NCI-H2171 (cell line): ENCODE measurements at regions not wholly inside any gene's neighbourhood (a gene's known extent, or its start where the extent isn't known, plus 50 kb on each side); places are given as distances from the start of the nearest gene placed in this dataset.
"Not testable (repeated sequence)": the region's sequence is repeated elsewhere in the genome, so short reads cannot be mapped to it uniquely, and the experiment has no call there.

Experiments
- DNase-seq: peaks from one replicate; lab custom pipeline; 2025; lab: John Stamatoyannopoulos, UW

DNA sequence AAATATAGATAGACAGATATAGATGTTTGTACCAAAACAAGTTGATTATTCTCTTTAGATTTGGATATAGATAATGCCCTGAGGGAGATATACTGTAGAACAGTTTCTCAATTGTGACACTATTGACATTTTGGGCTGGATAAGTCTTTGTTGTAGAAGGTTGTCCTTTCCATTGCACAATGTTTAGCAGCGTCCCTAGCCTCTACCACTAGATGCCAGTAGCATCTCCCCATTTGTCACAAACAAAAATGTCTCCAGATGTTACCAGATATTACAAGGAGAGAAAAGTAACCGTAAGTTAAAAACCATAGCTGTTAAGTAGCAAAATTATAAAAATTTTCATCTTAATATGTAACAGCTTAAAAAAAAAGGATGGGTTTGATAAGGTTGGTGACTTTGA, 2595.3 kb downstream of the ARAP2 start:
- peak; percentile 0 for DNase-seq

DNA sequence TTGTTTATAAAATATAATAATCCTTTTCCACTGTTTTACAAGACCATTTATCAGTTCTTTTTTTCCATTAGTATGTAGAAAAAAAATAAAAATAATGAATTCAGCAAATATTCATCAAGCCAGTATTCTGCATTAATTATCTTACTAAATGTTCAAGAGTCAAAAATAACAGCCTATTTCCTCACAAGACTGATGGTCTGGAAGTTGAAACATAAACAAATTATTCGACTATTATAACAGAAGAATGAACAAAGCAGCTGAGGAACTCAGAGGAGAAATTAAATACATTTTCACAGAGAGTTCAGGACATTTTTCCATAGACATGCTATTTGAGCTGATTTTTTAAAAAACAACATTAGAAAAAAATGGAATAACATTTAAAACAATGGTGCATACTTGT, 2594.8 kb downstream of the ARAP2 start:
- no peak for DNase-seq

DNA sequence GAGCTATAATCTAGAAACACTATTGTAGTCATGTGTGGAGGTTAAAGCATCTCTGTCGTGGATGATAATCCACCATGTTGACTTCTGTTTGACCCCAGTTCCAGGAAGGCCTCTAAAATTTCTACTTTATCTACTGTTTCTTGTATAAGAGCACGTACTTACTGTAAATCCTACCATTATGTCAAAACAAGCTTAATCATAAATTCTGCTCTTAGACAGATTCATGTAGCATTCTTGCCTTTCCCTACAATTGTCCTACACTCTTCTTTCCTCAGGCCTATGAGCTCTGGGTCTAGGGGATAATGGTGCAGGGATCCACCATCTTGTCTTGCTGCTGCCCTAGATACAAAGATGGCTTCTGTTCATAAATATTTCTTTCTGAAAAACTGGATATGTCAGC, 2594.3 kb downstream of the ARAP2 start:
- no peak for DNase-seq

DNA sequence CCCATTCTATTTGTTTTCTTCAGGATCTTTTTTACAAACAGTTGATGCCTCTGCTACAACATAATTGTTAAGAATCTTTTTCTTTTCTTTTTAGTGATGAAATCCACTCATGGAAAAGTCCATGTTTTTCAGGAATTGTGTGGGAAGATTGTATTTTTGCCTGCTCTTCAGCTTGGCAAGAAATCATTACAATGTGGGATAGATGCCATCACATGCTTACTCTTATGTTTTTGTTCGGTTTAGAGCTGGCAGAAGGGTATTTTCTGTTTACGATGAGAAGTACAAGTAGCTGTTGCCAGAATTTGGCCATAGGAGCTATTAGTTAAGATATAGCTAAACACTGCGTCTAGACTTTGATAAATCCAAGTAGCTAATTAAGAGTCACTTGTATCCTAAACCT, 2585.3 kb downstream of the ARAP2 start:
- DNase-seq: no peak

DNA sequence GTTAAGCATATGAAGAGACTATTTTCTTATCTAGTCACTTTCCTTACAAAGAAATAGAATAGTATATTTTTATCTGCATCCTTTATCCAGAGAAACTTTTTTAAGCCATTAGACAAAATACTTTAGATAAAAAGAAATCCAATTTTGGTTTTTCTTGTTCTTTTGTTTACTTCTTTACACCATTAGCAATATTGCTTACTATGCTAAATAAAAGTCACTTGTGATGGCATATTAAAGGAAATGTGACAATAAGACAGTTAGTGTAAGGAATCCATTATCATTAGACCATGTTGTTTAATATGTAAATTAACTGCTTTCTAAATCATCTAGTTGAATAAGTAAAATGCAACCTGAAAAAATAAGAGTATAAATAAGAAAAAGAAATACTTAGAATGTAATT, 2582.7 kb downstream of the ARAP2 start:
- DNase-seq: no peak

DNA sequence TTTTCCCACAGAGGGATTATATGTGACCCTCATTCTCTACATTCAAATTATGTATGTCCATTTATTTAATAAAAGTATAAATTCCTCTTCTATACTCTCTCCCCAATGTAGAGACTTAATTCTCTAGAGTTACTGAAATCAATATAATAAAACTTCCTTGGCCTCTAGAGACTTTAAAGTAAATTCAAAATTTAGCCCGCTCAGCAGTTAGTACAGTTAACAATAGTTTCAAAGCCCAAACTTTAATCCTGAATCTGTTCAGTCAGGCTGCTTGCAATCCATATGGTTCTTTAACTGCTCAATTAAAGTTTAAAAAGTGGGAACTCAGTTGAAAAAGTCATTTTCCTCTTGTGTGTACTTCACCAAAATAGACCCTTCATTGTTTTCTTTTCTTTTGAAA, 2558.4 kb downstream of the ARAP2 start:
- DNase-seq: no peak

DNA sequence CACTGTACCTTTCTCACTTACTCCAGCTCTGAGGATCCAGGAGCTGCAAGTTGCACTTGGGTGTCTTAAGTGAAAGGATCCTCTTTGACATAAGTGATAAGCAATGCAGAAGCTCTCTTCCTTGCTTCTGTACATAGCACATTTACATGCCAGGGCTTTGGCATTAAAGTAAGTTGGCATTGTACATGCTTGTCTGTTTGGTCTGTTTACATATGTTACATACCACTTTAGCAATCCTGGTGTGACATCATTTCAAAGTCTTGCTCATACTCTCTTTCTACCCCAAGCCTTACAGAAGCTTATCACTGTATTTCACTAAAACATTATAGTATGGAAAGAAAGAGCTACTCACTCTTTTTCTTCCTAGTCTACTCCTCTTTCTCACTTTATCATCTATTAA, 2548.3 kb downstream of the ARAP2 start:
- no peak for DNase-seq

DNA sequence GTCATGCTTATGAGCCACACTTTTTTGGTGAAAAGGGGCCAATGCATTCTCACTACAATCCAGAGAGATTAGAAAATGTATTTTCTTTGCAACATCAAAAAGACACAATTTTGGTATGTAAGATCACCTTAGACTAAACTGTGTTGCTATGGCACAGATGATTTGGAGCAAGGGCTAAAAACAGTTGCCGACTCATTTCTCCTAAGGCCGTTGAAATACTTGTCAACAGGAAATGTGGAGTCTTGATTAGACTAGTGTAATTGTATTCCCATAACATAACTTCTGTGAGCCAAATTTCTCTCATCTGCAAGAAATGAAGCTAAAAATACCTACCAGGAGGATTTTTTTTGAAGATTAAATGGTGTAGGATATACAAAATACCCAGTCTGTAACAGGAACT, 2547.7 kb downstream of the ARAP2 start:
- no peak for DNase-seq

DNA sequence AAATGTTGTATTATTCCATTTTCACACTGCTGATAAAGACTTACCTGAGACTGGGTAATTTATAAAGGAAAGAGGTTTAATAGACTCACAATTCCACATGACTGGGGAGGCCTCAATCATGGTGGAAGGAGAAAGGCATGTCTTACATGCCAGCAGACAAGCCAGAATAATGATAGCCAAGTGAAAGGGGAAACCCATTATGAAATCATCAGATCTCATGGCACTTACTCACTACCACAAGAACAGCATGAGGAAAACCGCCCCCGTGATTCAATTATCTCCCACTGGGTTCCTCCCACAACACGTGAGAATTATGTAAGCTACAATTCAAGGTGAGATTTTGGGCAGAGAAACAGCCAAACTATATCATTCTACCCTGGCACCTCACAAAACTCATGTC, 2535.1 kb downstream of the ARAP2 start:
- no peak for DNase-seq

DNA sequence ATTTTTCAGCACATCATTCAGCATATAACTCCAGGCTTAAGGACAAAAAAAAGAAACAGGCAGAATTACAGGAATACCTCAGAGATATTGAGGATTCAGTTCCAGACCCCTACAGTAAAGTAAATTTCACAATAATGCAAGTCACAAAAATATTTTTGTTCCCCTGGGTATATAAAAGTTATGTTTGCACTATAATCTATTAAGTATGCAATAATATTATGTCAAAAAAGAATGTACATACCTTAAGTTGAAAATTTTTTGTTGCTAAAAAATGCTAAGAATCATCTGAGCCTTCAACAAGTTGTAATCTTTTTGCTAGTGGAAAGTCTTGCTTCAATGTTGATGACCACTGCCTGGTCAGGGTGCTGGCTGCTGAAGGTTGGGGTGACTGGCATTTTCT, 2532.5 kb downstream of the ARAP2 start:
- no peak for DNase-seq

DNA sequence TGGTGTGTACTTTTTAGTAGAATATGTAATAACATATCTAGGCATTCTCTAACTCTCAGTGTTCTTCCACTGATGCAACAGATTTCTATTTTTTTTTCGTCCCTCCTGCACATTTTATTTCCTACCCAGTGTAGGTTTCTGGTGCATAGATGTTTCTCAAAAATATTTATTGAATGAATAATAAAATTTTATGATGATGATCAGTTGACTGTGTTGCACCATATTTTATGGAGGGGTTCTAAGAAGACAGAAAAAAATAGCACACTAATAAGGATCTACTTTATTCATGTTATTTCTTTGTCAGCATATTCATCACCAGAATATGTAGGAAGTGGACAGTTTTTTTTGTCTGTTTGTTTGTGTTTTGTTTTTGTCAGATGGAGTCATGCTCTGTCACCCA, 2529.3 kb downstream of the ARAP2 start:
- no peak for DNase-seq

DNA sequence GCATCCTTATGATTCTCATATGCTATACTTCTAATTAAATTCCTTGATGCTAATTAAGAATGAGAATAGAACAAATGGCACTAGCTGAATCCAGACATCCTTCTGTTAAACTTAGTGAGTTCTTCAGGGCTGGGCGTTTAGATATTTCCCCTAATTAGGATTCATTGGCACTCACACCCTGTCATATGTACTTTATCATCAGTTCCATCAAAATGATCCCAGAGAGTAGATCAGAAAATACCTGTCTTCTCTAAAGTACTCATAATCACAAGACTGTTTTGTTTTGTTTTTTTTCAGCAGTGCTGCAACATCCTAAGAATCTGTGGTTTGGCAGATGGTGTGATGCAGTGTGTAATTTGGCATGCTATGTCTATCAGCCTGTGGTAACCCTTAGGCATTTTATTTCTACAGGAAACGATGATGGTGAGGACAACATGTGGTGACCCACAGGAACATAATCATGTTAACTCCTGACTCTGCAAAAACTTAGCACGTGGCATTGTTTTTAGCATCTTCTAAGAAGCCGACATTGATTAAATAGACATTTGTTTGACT, 2528.4 kb downstream of the ARAP2 start:
- no peak for DNase-seq

DNA sequence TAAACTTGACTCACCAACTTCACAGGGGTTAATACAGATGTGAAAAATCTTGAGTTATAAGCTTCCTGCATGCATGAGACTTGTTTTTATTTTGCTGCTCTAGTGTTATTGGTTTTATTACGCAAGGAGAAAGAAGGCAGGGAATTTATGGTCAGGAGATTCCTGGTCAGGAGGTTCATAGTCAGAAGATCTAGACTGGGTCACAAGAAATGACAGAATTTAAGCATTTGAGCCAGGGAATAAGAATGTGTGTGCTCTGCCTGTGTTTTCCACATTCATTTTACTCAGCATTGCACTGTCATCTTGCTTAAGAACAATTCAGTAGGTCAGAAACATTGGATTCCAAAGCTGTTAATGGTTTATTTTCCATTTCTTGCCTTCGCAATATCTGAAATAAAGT, 2522.1 kb downstream of the ARAP2 start:
- no peak for DNase-seq

DNA sequence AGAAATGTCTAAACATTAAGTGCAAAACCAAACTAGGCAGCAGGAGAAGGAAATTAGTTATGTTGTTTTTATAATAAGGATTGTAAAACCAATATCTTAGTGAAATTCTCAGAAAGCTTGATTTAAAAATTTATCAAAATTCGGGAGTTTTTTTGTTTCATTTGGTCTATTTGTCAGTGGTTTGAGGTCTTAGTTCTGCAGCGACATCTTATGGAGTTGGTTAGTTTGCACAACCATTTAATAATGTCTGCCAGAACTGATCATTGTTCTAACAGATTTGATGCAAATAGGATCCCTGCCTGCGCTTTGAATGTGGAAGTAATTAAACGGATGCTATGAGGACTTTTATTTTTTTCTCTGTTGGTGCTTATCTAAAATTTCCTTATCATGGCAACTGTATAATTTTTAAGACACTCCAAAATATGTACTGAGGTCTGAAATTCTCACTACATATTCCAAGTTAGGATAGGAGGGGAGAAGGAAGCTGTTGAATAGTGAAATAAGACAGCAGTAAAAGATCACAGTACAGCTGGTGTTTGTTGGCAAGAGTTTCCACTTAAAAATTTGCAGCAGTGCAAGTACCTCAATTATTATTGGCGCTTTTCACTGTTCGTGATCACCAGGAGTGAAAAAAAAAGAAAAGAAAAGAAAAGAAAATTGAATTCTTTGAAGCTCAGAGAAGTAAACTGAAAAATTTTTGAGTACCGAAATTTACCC, 2521.4 kb downstream of the ARAP2 start:
- DNase-seq: no peak

DNA sequence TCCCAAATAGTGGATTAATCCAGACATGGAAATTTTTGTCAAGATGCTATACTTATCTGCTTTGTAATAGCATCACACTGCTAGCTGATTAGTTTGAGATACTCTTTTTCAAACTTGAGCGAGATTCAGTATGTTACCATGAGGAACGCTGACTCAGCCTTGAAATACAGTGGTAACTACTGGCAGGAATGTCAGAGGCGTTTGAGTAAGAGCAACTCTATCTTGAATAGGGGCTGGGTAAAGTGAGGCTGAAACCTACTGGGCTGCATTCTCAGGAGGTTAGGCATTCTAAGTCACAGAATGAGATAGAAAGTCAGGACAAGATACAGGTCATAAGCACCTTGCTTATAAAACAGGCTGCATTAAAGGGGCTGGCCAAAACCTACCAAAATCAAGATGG, 2519.6 kb downstream of the ARAP2 start:
- DNase-seq: no peak

DNA sequence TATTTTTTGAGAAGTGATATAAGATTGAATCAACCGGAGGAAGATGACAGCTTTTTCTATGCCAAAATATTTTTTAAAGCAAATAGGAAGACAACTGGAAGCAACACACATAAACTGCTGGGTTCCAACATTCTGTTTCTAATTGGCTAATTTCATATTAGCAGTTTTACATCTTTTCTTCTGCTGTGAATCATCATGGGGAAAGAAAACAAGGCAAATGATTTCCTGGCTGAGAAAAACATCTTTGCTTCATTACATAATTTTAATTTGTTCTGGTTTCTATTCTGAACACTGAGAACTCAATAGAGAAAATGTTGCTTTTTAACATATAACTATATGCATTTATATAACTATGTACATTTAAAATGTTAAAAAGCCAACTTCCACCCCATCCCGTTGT, 2518.5 kb downstream of the ARAP2 start:
- DNase-seq: no peak

DNA sequence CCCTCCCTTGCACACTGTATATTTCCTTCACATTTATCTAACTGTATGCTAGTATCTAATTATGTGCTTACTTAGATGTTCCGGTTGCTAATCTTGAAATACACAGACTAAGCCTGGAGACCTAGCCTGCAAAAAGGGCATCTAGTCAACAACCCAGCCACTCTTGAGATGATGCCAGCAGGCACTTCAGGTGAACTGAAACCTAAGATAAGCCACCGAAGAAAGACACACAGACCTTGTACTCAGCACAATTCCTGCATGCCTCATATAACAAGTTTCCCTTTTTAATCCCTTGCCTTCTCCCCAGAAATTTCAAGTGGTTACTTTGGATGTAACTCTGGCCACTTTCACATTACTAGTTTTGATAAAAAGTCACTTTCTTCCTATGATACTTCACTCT, 2506.6 kb downstream of the ARAP2 start:
- no peak for DNase-seq

DNA sequence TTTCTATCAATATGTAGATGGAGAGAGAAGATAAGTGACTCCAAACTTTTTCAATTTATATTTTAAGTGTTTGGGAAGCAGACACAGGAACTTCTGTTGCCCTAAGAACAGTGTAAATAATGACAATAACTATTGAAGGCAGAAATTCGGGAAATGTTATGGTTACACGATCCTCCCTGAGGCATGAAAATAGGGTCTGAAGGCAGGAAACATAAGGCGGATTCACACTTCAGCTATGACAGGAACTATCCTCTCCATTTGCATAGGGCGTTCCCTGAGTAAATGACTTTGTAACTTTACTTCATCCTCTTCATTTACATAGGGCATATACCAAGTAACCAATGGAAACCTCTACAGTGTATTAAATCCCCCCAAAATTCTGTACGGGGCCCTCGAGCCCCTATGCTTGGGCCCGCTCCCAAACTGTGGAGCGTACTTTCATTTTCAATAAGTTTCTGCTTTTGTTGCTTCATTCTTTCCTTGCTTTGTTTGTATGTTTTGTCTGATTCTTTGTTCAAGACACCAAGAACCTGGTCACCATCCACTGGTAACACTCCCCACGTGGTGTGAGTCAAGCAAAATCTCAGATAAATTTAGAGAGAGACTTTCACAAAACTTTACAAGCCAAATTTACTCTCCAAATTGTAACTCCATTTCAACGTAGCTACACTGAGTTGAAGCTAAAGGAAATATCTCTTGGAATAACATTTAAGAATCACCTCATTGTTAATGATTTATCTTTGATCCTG, 2504.3 kb downstream of the ARAP2 start:
- DNase-seq: no peak

DNA sequence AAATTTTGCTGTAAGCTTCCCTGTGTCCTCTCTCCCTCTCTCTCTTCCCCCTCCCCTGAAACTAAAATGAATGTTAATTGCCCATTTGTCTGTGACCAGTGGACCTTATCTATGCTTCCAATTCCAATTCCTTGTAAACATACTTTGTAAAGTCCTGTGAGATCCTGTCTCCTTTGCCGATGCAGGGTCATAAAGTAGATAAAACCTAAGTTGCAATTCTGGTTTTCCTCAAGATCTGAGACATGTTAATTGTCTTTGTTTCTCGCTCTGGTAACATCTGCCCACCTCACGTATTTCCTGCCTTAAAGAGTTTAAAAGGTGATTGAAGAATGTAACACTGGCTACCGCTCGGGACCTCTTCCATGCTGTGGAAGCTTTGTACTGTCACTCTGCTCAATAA, 2503.4 kb downstream of the ARAP2 start:
- not testable (repeated sequence) for DNase-seq

DNA sequence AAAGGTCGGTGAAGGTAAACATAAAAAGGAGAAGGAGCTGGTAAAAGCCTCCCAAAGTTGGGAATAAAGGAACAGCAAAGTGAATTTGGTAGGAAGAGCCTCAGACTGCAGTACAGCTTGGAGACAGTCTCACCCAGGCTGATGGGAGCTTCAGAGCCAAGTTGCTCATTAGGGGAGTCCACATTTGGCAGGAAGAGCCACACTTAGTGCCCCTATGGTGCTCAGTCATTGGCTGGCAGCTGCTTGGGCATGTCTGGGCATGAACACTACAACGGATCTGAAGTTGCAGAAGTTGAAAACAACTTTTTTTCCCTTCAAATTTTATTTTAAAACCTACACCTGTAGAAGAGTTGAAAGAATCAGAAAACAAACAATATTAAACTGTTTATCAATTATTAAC, 2497.3 kb downstream of the ARAP2 start:
- DNase-seq: no peak

DNA sequence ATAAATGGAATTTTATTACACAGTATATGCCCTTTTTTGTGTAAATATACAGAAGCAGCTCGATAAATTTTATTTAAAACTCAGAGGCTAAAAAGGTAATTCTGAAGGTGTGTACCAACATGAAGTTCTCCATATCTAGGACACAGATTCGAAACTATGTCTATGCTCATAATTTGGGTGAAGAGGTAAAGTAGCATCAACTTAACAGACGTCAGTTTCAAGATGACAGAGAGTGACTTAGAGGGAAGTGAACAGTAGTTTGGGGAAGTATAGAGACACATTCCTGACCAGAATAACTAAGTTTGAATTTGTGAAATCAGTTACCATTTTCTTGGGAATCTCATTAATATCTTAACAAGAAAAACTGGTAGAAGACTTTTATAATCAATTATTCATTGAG, 2493.3 kb downstream of the ARAP2 start:
- DNase-seq: no peak

DNA sequence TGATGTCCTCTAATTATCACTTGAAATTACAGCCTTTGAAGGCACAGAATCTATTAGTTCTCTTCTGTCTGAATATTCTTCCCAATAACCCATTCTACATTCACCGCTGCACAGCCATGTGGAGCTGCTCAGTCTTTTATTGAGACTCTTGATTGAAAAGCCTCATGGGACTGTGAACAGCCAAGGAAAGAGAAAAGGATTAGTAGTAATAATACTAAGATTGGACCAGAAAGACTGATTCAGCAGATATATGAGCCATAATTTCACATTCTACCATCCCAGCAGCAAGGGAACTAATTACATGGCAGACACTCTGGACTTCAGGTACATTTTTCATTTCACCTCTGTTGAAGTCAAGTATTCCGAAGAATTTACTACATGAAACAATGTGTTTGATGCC, 2471.7 kb downstream of the ARAP2 start:
- no peak for DNase-seq

DNA sequence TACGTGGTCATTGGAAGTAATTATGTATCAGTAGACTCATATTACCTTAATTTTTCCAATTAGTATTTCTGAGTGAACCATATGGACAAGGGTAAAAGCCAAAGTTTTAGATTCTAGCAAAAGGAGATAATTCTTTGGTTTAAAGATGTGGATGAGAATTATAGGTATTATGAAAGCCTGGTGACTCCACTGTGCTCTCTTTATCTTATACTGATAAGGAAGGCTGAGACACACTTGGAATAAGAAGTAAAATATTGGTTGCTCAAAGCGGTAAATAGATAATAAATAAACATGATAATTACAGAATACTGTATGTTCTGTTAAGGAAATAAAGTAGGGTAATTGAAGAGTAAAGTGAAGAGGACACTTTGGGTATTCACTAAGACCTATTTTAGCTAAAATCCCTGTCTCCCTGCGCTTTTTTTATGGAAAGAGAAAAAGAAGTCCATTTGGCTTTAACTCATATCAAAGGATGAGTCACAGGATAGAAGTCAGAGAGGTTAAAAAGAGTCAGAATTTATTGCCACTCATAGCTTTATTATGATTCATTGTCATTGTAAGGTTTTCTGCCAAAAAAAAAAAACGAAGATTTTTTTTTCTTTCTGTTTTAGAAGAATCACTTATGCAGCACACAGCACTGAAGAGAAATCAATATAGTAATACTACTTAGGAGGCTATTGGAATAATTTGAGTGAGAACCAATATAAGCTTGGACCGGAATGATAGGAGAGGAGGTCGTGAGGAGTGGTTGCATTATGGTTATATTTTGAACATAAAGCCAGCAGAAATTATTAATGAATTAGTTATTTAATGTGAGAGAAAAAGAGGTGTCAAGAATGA, 2463.1 kb downstream of the ARAP2 start:
- DNase-seq: no peak
